Neural cell (in vitro differentiated cells): ENCODE measurements at regions not wholly inside any gene's neighbourhood (a gene's known extent, or its start where the extent isn't known, plus 50 kb on each side); places are given as distances from the start of the nearest gene placed in this dataset.
A peak's percentile ranks its signal among the peaks of the same experiment; 100 is the strongest.

Experiments used
- H2AFZ ChIP-seq: fragments of 200-600, 300-800 bp; sonication (generic), shearing (Covaris generic); 2 replicates; pipeline ENCODE4 v1.6.0; 2014; ENCODE audit warnings: low read depth, mild to moderate bottlenecking, antibody characterized with exemption, low read length, moderate library complexity
- H3F3A ChIP-seq: fragments of 200-600 bp; shearing (Covaris generic); 2 replicates; pipeline ENCODE4 v1.6.1; 2016; ENCODE audit warnings: mild to moderate bottlenecking, moderate library complexity, mixed read lengths, antibody characterized with exemption, low read length; ENCODE audit not compliant: insufficient read depth, poor library complexity, severe bottlenecking
- H3K27ac ChIP-seq: fragments of 200-600, 300-800 bp; sonication (generic), shearing (Covaris generic); 2 replicates; pipeline ENCODE4 v1.5.1; 2014; ENCODE audit warnings: mild to moderate bottlenecking, low read length, moderate library complexity
- H3K27me3 ChIP-seq: fragments of 300-800, 200-600 bp; sonication (generic), shearing (Covaris generic); 2 replicates; pipeline ENCODE4 v1.6.0; 2014; ENCODE audit warnings: mild to moderate bottlenecking, low read depth, low read length, moderate library complexity; ENCODE audit not compliant: insufficient read depth
- H3K36me3 ChIP-seq: fragments of 300-800, 200-600 bp; sonication (generic), shearing (Covaris generic); 2 replicates; pipeline ENCODE4 v1.5.1; 2014; ENCODE audit warnings: mild to moderate bottlenecking, antibody characterized with exemption, low read length, moderate library complexity; ENCODE audit not compliant: insufficient read depth
- H3K4me2 ChIP-seq: fragments of 300-800, 200-600 bp; sonication (generic), shearing (Covaris generic); 2 replicates; pipeline ENCODE4 v1.6.0; 2014; ENCODE audit warnings: mild to moderate bottlenecking, low read length
- H3K4me3 ChIP-seq: fragments of 300-800, 200-600 bp; sonication (generic), shearing (Covaris generic); 2 replicates; pipeline ENCODE4 v1.5.1; 2014; ENCODE audit warnings: mild to moderate bottlenecking, low read length, moderate library complexity
- H3K79me2 ChIP-seq: fragments of 200-600 bp; shearing (Covaris generic); replicated peaks from 2 replicates; pipeline ENCODE4 v1.6.0; 2014; ENCODE audit warnings: mild to moderate bottlenecking, low read length, moderate library complexity; ENCODE audit not compliant: insufficient read depth
- H3K9ac ChIP-seq: fragments of 300-800, 200-600 bp; sonication (generic), shearing (Covaris generic); 2 replicates; pipeline ENCODE4 v1.6.1; 2016; ENCODE audit warnings: mild to moderate bottlenecking, low read length, mixed read lengths
- H3K9me2 ChIP-seq: fragments of 200-600 bp; shearing (Covaris generic); 2 replicates; pipeline ENCODE4 v1.6.1; 2016; ENCODE audit warnings: mild to moderate bottlenecking, low read length, mixed read lengths; ENCODE audit not compliant: insufficient read depth
- H3K9me3 ChIP-seq: fragments of 200-600, 300-800 bp; sonication (generic), shearing (Covaris generic); 2 replicates; pipeline ENCODE4 v1.6.1; 2016; ENCODE audit warnings: mild to moderate bottlenecking, mixed run types, low read length, moderate library complexity, mixed read lengths
- H4K20me1 ChIP-seq: fragments of 200-600 bp; shearing (Covaris generic); 2 replicates; pipeline ENCODE4 v1.6.1; 2016; ENCODE audit warnings: mild to moderate bottlenecking, mixed run types; ENCODE audit not compliant: insufficient read depth
- EP300 ChIP-seq: fragments of 450-650 bp; conservative IDR thresholded peaks from 2 replicates; pipeline ENCODE4 v1.6.1; 2014; ENCODE audit warnings: antibody characterized with exemption, mild to moderate bottlenecking, moderate library complexity; ENCODE audit not compliant: poor library complexity, severe bottlenecking
- EZH2 ChIP-seq: fragments of 200-600, 300-800 bp; shearing (Covaris generic), sonication (generic); IDR thresholded peaks from 2 replicates; pipeline ENCODE4 v1.6.1; 2014; ENCODE audit warnings: antibody characterized with exemption, low read length, borderline replicate concordance, mild to moderate bottlenecking; ENCODE audit not compliant: insufficient read depth, poor library complexity, severe bottlenecking
- POLR2AphosphoS5 ChIP-seq: IDR thresholded peaks from 2 replicates; pipeline ENCODE4 v1.6.1; 2012
- RAD21 ChIP-seq: fragments of 450-650 bp; conservative IDR thresholded peaks from 2 replicates; pipeline ENCODE4 v1.6.1; 2014; ENCODE audit warnings: antibody characterized with exemption, mild to moderate bottlenecking, moderate library complexity
- SMC3 ChIP-seq: fragments of 450-650 bp; conservative IDR thresholded peaks from 2 replicates; pipeline ENCODE4 v1.6.1; 2014; ENCODE audit warnings: antibody characterized with exemption, mild to moderate bottlenecking, moderate library complexity; ENCODE audit not compliant: poor library complexity
- TF ChIP-seq, protein P1 (sequence below): IDR thresholded peaks from 2 replicates; pipeline ENCODE4 v1.6.1; 2012; ENCODE audit warnings: borderline replicate concordance
- TF ChIP-seq, protein P2 (sequence below): fragments of 450-650 bp; IDR thresholded peaks from 2 replicates; pipeline ENCODE4 v1.5.1; 2014; ENCODE audit warnings: antibody characterized with exemption, mild to moderate bottlenecking, moderate library complexity; ENCODE audit not compliant: poor library complexity, severe bottlenecking

DNA sequence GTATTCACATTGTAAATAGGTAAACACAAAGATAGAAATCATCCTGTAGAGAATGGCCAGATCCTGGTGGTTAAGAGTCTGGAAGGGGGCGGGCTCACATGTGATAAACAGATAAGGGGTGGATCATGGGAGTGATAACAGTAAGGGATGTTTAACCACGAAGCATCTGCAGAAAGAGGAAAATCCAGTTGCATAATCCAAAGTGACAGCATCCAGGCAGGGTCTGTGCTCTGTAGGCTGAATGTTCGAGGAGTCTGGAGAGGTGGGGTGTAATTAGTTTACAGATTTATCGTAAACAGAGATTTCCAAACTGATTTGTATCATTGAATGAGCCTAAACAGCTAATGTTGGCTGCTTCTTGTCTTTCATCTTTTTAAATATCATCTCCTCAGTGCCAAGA is 1009.8 kb upstream of the SLIT2 start:
- Histone ChIP-seq H3K27ac (no peak overlapping the region), H4K20me1 (no peaks in the 10 kb centered on the region), H3K79me2 (no peaks in the 10 kb centered on the region), H3K9me2 (no peaks in the 10 kb centered on the region), H3K36me3 (no peaks in the 10 kb centered on the region), H2AFZ (no peak overlapping the region), H3K27me3 (no peaks in the 10 kb centered on the region), H3K9me3 (no peaks in the 10 kb centered on the region), H3F3A (no peaks in the 10 kb centered on the region), H3K9ac (no peak overlapping the region), H3K4me3 (no peak overlapping the region), H3K4me2 (no peak overlapping the region)
- TF ChIP-seq RAD21, result no peak

DNA sequence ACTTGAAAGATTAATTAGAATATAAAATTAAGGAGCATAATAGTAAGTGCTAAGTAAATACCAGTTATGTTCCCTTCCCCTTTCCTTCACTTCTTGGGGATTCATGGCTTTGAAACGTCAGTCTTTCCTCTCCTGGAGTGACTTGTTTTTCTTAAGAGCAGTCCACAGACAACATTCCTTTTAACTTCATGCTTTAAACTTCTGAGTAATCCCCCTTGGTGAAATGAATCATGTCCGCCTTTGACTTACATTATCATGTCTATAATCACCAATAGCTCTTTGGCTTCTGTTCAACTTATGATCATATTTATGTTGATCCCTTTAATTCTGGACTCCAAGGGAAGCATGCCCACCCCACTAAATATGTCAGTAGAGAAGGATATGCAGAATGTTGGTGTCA is 1012.1 kb upstream of the SLIT2 start:
- H3K79me2 ChIP-seq, result no peaks in the 10 kb centered on the region
- H4K20me1 ChIP-seq, result no peaks in the 10 kb centered on the region
- no peaks in the 10 kb centered on the region for H3F3A ChIP-seq
- no peaks in the 10 kb centered on the region for H3K27me3 ChIP-seq
- no peak overlapping the region for H3K4me3 ChIP-seq
- no peak overlapping the region for H3K27ac ChIP-seq
- H3K36me3 ChIP-seq, result no peaks in the 10 kb centered on the region
- H2AFZ ChIP-seq, result no peak overlapping the region
- TF ChIP-seq SMC3, result no peak
- TF ChIP-seq, protein P1, sequence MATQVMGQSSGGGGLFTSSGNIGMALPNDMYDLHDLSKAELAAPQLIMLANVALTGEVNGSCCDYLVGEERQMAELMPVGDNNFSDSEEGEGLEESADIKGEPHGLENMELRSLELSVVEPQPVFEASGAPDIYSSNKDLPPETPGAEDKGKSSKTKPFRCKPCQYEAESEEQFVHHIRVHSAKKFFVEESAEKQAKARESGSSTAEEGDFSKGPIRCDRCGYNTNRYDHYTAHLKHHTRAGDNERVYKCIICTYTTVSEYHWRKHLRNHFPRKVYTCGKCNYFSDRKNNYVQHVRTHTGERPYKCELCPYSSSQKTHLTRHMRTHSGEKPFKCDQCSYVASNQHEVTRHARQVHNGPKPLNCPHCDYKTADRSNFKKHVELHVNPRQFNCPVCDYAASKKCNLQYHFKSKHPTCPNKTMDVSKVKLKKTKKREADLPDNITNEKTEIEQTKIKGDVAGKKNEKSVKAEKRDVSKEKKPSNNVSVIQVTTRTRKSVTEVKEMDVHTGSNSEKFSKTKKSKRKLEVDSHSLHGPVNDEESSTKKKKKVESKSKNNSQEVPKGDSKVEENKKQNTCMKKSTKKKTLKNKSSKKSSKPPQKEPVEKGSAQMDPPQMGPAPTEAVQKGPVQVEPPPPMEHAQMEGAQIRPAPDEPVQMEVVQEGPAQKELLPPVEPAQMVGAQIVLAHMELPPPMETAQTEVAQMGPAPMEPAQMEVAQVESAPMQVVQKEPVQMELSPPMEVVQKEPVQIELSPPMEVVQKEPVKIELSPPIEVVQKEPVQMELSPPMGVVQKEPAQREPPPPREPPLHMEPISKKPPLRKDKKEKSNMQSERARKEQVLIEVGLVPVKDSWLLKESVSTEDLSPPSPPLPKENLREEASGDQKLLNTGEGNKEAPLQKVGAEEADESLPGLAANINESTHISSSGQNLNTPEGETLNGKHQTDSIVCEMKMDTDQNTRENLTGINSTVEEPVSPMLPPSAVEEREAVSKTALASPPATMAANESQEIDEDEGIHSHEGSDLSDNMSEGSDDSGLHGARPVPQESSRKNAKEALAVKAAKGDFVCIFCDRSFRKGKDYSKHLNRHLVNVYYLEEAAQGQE, result no peak
- TF ChIP-seq, protein P2, sequence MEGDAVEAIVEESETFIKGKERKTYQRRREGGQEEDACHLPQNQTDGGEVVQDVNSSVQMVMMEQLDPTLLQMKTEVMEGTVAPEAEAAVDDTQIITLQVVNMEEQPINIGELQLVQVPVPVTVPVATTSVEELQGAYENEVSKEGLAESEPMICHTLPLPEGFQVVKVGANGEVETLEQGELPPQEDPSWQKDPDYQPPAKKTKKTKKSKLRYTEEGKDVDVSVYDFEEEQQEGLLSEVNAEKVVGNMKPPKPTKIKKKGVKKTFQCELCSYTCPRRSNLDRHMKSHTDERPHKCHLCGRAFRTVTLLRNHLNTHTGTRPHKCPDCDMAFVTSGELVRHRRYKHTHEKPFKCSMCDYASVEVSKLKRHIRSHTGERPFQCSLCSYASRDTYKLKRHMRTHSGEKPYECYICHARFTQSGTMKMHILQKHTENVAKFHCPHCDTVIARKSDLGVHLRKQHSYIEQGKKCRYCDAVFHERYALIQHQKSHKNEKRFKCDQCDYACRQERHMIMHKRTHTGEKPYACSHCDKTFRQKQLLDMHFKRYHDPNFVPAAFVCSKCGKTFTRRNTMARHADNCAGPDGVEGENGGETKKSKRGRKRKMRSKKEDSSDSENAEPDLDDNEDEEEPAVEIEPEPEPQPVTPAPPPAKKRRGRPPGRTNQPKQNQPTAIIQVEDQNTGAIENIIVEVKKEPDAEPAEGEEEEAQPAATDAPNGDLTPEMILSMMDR, result no peak
- no peak for TF ChIP-seq EZH2
- TF ChIP-seq RAD21, result no peak
- no peaks in the 10 kb centered on the region for H3K9me2 ChIP-seq
- H3K9ac ChIP-seq, result no peak overlapping the region
- no peaks in the 10 kb centered on the region for H3K9me3 ChIP-seq
- no peak overlapping the region for H3K4me2 ChIP-seq

DNA sequence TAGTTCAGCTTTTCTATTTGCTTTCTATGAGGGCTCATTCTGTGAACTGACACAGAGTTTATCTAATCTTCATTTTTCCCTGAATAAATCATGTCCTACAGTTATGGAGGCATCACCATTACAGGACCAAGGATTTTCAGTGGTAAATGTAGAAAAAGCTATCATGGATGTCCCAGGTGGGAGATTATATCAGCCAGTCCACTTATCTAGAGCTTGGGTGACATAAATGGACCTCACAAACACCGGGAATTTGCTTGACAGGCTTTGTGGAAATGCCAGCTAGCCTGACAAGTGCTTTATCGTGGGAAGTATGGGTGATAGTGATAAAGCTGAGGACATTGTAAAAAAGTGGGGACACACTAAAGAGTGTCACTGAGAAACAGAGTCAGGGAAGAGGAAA is 1015.2 kb upstream of the SLIT2 start:
- Histone ChIP-seq H4K20me1 (no peaks in the 10 kb centered on the region), H3K27me3 (no peaks in the 10 kb centered on the region), H3K27ac (peak overlapping the region; percentile 32), H3K9me2 (no peaks in the 10 kb centered on the region), H3K4me2 (no peak overlapping the region), H3K36me3 (no peaks in the 10 kb centered on the region), H3F3A (no peaks in the 10 kb centered on the region), H3K9ac (no peak overlapping the region), H2AFZ (no peak overlapping the region), H3K79me2 (no peaks in the 10 kb centered on the region), H3K9me3 (no peaks in the 10 kb centered on the region), H3K4me3 (no peak overlapping the region)
- TF ChIP-seq POLR2AphosphoS5, result peak; percentile 68
- TF ChIP-seq, protein P1, result peak; percentile 77
- TF ChIP-seq, protein P2, result no peak
- no peak for TF ChIP-seq RAD21
- TF ChIP-seq EP300, result peak; percentile 79
